ENCODE measurements at regions not wholly inside any gene's neighbourhood (a gene's known extent, or its start where the extent isn't known, plus 50 kb on each side); places are given as distances from the start of the nearest gene placed in this dataset.

GRCh38 chr7:50857804-50858489 lies 75.3 kb upstream of the GRB10 start:
- H3K9me3 Mint-ChIP-seq (ENCODE audit: unreplicated experiment): no peaks in the 10 kb centered on the region

GRCh38 chr7:50856806-50857205 lies 74.1 kb upstream of the GRB10 start:
- H3K36me3 Mint-ChIP-seq (ENCODE audit: unreplicated experiment): no peaks in the 10 kb centered on the region
- H3K4me3 Mint-ChIP-seq (ENCODE audit: unreplicated experiment): no peak overlapping the region
- H3K9me3 Mint-ChIP-seq (ENCODE audit: unreplicated experiment): no peaks in the 10 kb centered on the region
- no peak for TF ChIP-seq CTCF (IDR thresholded peaks at IDR 0.05)
- peaks cover 7% of the 10 kb centered on the region for H3K4me1 Mint-ChIP-seq (ENCODE audit: unreplicated experiment)
- no peak for DNase-seq (ENCODE audit: extremely low spot score, unreplicated experiment)
- H3K27ac Mint-ChIP-seq (ENCODE audit: unreplicated experiment): no peak overlapping the region
- H3K27me3 Mint-ChIP-seq (ENCODE audit: unreplicated experiment): no peaks in the 10 kb centered on the region

More at GRCh38 chr7:50857804-50858489, 75.3 kb upstream of the GRB10 start:
- no peak for TF ChIP-seq CTCF (IDR thresholded peaks at IDR 0.05)
- H3K27ac Mint-ChIP-seq (ENCODE audit: unreplicated experiment): no peak overlapping the region
- H3K4me1 Mint-ChIP-seq (ENCODE audit: unreplicated experiment): peaks cover 7% of the 10 kb centered on the region
- no peaks in the 10 kb centered on the region for H3K36me3 Mint-ChIP-seq (ENCODE audit: unreplicated experiment)
- H3K4me3 Mint-ChIP-seq (ENCODE audit: unreplicated experiment): no peak overlapping the region
- DNase-seq (ENCODE audit: extremely low spot score, unreplicated experiment): peak; percentile 34
- H3K27me3 Mint-ChIP-seq (ENCODE audit: unreplicated experiment): no peaks in the 10 kb centered on the region

GRCh38 chr7:50856231-50856630 lies 73.5 kb upstream of the GRB10 start:
- Mint-ChIP-seq H3K36me3 (ENCODE audit: unreplicated experiment) (no peaks in the 10 kb centered on the region), H3K27ac (ENCODE audit: unreplicated experiment) (no peak overlapping the region)
- no peak for DNase-seq (ENCODE audit: extremely low spot score, unreplicated experiment)

GRCh38 chr7:50855526-50855925 lies 72.8 kb upstream of the GRB10 start:
- DNase-seq (ENCODE audit: extremely low spot score, unreplicated experiment): no peak
- no peak overlapping the region for H3K4me3 Mint-ChIP-seq (ENCODE audit: unreplicated experiment)
- no peaks in the 10 kb centered on the region for H3K27me3 Mint-ChIP-seq (ENCODE audit: unreplicated experiment)
- no peak for TF ChIP-seq CTCF (IDR thresholded peaks at IDR 0.05)
- H3K9me3 Mint-ChIP-seq (ENCODE audit: unreplicated experiment): no peaks in the 10 kb centered on the region
- peaks cover 7% of the 10 kb centered on the region for H3K4me1 Mint-ChIP-seq (ENCODE audit: unreplicated experiment)
- no peak overlapping the region for H3K27ac Mint-ChIP-seq (ENCODE audit: unreplicated experiment)
- no peaks in the 10 kb centered on the region for H3K36me3 Mint-ChIP-seq (ENCODE audit: unreplicated experiment)

More at GRCh38 chr7:50856231-50856630, 73.5 kb upstream of the GRB10 start:
- Mint-ChIP-seq H3K27me3 (ENCODE audit: unreplicated experiment) (no peaks in the 10 kb centered on the region), H3K4me1 (ENCODE audit: unreplicated experiment) (peaks cover 7% of the 10 kb centered on the region), H3K4me3 (ENCODE audit: unreplicated experiment) (no peak overlapping the region), H3K9me3 (ENCODE audit: unreplicated experiment) (no peaks in the 10 kb centered on the region)
- TF ChIP-seq CTCF (IDR thresholded peaks at IDR 0.05): no peak

GRCh38 chr7:50854831-50855230 lies 72.1 kb upstream of the GRB10 start:
- no peak overlapping the region for H3K4me3 Mint-ChIP-seq (ENCODE audit: unreplicated experiment)
- no peak for TF ChIP-seq CTCF (IDR thresholded peaks at IDR 0.05)
- H3K27ac Mint-ChIP-seq (ENCODE audit: unreplicated experiment): no peak overlapping the region
- H3K4me1 Mint-ChIP-seq (ENCODE audit: unreplicated experiment): peaks cover 7% of the 10 kb centered on the region
- H3K27me3 Mint-ChIP-seq (ENCODE audit: unreplicated experiment): no peaks in the 10 kb centered on the region
- no peaks in the 10 kb centered on the region for H3K36me3 Mint-ChIP-seq (ENCODE audit: unreplicated experiment)
- H3K9me3 Mint-ChIP-seq (ENCODE audit: unreplicated experiment): no peaks in the 10 kb centered on the region
- no peak for DNase-seq (ENCODE audit: extremely low spot score, unreplicated experiment)
